ENCODE measurements at regions not wholly inside any gene's neighbourhood (a gene's known extent, or its start where the extent isn't known, plus 50 kb on each side); places are given as distances from the start of the nearest gene placed in this dataset.

DNA sequence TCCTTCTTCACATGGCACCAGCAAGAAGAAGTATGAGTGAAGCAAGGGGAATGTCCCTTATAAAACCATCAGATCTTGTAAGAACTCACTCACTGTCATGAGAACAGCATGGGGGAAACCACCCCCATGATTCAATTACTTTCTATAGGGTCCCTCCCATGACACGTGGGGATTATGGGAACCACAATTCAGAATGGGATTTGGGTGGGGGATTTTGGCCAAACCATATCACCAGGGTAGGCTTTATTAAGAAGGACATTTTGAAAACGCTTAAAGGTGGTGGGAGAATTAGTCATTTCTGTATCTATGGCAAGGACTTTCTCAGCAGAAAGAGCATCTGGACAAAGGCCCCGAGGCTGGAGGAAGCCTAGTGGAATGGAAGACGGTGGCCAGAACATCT is 100.2 kb upstream of the ADAMTS16 start:
- TF ChIP-seq POLR2A (IDR thresholded peaks at IDR 0.05; ENCODE audit: low read depth, low read length), result no peak
- no peak for TF ChIP-seq GATA2 (IDR thresholded peaks at IDR 0.05; ENCODE audit: insufficient read depth, insufficient read length, low read depth, low read length)
- TF ChIP-seq CTCF (IDR thresholded peaks at IDR 0.05; ENCODE audit: extremely low read depth in 1 of 2, insufficient read depth in 1 of 2, low read depth in 1 of 2, low read length in 2 of 2), result no peak
- TF ChIP-seq MYC (IDR thresholded peaks at IDR 0.05; ENCODE audit: low read depth, low read length), result no peak
- no peak for TF ChIP-seq POLR2AphosphoS5 (IDR thresholded peaks at IDR 0.05; ENCODE audit: insufficient read depth, low read depth, low read length)
- TF ChIP-seq, protein P1, sequence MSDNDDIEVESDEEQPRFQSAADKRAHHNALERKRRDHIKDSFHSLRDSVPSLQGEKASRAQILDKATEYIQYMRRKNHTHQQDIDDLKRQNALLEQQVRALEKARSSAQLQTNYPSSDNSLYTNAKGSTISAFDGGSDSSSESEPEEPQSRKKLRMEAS (IDR thresholded peaks at IDR 0.05; ENCODE audit: insufficient read depth, insufficient read length), result no peak
- no peak for TF ChIP-seq FOS (IDR thresholded peaks at IDR 0.05; ENCODE audit: borderline replicate concordance, insufficient read depth, low read length)
- no peak for TF ChIP-seq EZH2 (IDR thresholded peaks at IDR 0.05; ENCODE audit: borderline replicate concordance, low read depth, low read length, severe bottlenecking)
